ENCODE measurements at regions not wholly inside any gene's neighbourhood (a gene's known extent, or its start where the extent isn't known, plus 50 kb on each side); places are given as distances from the start of the nearest gene placed in this dataset.
"Not testable (repeated sequence)": the region's sequence is repeated elsewhere in the genome, so short reads cannot be mapped to it uniquely, and the experiment has no call there.

DNA sequence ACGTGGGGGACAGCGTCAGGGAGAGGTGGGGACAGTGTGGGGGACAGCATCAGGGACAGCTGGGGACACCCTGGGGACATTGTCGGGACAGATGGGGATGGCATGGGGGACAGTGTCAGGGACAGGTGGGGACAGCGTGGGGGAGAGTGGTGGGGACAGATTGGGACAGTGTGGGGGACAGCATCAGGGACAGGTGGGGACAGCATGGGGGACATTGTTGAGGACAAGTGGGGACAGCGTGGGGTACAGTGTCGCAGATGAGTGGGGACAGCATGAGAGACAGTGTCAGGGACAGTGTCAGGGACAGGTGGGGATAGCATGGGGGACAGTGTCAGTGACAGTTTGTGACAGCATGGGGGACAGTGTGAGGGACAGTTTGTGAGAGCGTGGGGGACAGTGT lies 240.9 kb downstream of the TMEM121 start (continued):
- no peak for TF ChIP-seq ZNF263 (CRISPR knock-in tag; IDR thresholded peaks at IDR 0.05)
- no peak for TF ChIP-seq ZNF296 (CRISPR knock-in tag; conservative IDR thresholded peaks at IDR 0.05)
- no peak for TF ChIP-seq ZNF260 (CRISPR knock-in tag; IDR thresholded peaks at IDR 0.05; ENCODE audit: borderline replicate concordance, low read depth)
- no peak for TF ChIP-seq KLF11 (CRISPR knock-in tag; IDR thresholded peaks at IDR 0.05)
- TF ChIP-seq EEA1 (CRISPR knock-in tag; IDR thresholded peaks at IDR 0.05; ENCODE audit: borderline replicate concordance) = no peak
- no peak for TF ChIP-seq GPN1 (CRISPR knock-in tag; IDR thresholded peaks at IDR 0.05; ENCODE audit: borderline replicate concordance)
- TF ChIP-seq, protein P1, sequence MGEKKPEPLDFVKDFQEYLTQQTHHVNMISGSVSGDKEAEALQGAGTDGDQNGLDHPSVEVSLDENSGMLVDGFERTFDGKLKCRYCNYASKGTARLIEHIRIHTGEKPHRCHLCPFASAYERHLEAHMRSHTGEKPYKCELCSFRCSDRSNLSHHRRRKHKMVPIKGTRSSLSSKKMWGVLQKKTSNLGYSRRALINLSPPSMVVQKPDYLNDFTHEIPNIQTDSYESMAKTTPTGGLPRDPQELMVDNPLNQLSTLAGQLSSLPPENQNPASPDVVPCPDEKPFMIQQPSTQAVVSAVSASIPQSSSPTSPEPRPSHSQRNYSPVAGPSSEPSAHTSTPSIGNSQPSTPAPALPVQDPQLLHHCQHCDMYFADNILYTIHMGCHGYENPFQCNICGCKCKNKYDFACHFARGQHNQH (CRISPR knock-in tag; IDR thresholded peaks at IDR 0.05) = no peak
- TF ChIP-seq, protein P2, sequence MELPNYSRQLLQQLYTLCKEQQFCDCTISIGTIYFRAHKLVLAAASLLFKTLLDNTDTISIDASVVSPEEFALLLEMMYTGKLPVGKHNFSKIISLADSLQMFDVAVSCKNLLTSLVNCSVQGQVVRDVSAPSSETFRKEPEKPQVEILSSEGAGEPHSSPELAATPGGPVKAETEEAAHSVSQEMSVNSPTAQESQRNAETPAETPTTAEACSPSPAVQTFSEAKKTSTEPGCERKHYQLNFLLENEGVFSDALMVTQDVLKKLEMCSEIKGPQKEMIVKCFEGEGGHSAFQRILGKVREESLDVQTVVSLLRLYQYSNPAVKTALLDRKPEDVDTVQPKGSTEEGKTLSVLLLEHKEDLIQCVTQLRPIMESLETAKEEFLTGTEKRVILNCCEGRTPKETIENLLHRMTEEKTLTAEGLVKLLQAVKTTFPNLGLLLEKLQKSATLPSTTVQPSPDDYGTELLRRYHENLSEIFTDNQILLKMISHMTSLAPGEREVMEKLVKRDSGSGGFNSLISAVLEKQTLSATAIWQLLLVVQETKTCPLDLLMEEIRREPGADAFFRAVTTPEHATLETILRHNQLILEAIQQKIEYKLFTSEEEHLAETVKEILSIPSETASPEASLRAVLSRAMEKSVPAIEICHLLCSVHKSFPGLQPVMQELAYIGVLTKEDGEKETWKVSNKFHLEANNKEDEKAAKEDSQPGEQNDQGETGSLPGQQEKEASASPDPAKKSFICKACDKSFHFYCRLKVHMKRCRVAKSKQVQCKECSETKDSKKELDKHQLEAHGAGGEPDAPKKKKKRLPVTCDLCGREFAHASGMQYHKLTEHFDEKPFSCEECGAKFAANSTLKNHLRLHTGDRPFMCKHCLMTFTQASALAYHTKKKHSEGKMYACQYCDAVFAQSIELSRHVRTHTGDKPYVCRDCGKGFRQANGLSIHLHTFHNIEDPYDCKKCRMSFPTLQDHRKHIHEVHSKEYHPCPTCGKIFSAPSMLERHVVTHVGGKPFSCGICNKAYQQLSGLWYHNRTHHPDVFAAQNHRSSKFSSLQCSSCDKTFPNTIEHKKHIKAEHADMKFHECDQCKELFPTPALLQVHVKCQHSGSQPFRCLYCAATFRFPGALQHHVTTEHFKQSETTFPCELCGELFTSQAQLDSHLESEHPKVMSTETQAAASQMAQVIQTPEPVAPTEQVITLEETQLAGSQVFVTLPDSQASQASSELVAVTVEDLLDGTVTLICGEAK (IDR thresholded peaks at IDR 0.05) = no peak
- TF ChIP-seq, protein P2 (CRISPR knock-in tag; IDR thresholded peaks at IDR 0.05) = no peak
- TF ChIP-seq SP1 (IDR thresholded peaks at IDR 0.05) = no peak
- TF ChIP-seq SP1 (CRISPR knock-in tag; IDR thresholded peaks at IDR 0.05) = no peak

DNA sequence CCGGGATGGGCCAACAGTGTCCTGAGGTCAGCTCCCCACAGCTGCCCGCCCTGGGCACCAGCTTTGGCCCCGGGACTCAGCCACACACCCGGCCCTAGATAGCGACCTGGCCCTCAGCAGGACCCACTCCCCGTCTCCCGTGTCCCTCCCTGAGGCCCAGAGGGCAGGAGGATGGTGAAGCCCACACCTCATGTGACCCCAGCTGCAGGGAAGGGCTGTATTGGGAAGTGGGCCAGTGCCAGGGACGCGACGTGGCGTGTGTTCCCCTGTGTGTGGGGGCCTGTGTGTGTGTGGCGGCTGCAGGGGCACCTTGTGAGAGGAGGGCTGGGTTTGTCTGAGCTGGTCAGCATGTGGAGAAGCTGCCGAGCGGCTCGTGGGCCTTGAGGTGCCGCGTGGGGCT lies 241.7 kb downstream of the TMEM121 start:
- ATAC-seq; H3K27ac ChIP-seq (ENCODE audit: extremely low read length, insufficient read depth, low read length); BruUV-seq (replicated peaks); DNase-seq (ENCODE audit: low spot score); intact Hi-C loops (cut with micrococcal nuclease; ENCODE audit: unreplicated experiment); FAIRE-seq; H3K79me2 ChIP-seq (ENCODE audit: insufficient read depth, low read length); in situ Hi-C loops (cut with HindIII; ENCODE audit: extremely low pct_ligation_motif_present, low pct_unique_long_range_greater_than_20kb); H3K4me2 ChIP-seq (ENCODE audit: low read depth, low read length); H3K27me3 ChIP-seq (ENCODE audit: control insufficient read depth in 1 of 2, insufficient read depth in 2 of 2, low read length in 2 of 2); H3K4me1 ChIP-seq (ENCODE audit: insufficient read depth, low read length); H3K9ac ChIP-seq (ENCODE audit: insufficient read depth, low read depth, low read length); H3K9me3 ChIP-seq (ENCODE audit: low read length); H3K4me3 ChIP-seq (replicated peaks in 1 of 3; ENCODE audit: insufficient read depth in 1 of 3, low read depth in 2 of 3, low read length in 3 of 3); POLR2A ChIA-PET; CTCF ChIA-PET (ENCODE audit: low intra/inter-chr PET ratio, low total read pairs); H2AFZ ChIP-seq (ENCODE audit: low read length); H3K36me3 ChIP-seq (replicated peaks in 1 of 2; ENCODE audit: control insufficient read depth in 1 of 2, insufficient read depth in 2 of 2, low read length in 2 of 2); H4K20me1 ChIP-seq (ENCODE audit: insufficient read depth, low read length): not testable (repeated sequence)
- WGBS (ENCODE audit: low lambda C conversion rate) = 23% methylated on average over 5 of the region's 17 CpGs

Measured in HepG2 (cell line).